Astrocyte (in vitro differentiated cells and primary cell): ENCODE measurements at regions not wholly inside any gene's neighbourhood (a gene's known extent, or its start where the extent isn't known, plus 50 kb on each side); places are given as distances from the start of the nearest gene placed in this dataset.

ENCODE experiments used
- EZH2 ChIP-seq: IDR thresholded peaks from 2 replicates; pipeline ENCODE4 v1.6.1; 2012; ENCODE audit warnings: mild to moderate bottlenecking, low read length, inconsistent platforms; ENCODE audit not compliant: insufficient read depth
- TF ChIP-seq, protein P1 (sequence below): IDR thresholded peaks from 2 replicates; pipeline ENCODE4 v1.5.1; 2011; ENCODE audit warnings: low read depth, mild to moderate bottlenecking, inconsistent platforms, low read length, moderate library complexity; ENCODE audit not compliant: insufficient read depth

- no peak for TF ChIP-seq EZH2
- TF ChIP-seq, protein P1, sequence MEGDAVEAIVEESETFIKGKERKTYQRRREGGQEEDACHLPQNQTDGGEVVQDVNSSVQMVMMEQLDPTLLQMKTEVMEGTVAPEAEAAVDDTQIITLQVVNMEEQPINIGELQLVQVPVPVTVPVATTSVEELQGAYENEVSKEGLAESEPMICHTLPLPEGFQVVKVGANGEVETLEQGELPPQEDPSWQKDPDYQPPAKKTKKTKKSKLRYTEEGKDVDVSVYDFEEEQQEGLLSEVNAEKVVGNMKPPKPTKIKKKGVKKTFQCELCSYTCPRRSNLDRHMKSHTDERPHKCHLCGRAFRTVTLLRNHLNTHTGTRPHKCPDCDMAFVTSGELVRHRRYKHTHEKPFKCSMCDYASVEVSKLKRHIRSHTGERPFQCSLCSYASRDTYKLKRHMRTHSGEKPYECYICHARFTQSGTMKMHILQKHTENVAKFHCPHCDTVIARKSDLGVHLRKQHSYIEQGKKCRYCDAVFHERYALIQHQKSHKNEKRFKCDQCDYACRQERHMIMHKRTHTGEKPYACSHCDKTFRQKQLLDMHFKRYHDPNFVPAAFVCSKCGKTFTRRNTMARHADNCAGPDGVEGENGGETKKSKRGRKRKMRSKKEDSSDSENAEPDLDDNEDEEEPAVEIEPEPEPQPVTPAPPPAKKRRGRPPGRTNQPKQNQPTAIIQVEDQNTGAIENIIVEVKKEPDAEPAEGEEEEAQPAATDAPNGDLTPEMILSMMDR, result no peak
Measured at GRCh38 chr1:97004054-97004453, 282.5 kb downstream of the PTBP2 start.
